HUES6 (cell line): ENCODE measurements at regions not wholly inside any gene's neighbourhood (a gene's known extent, or its start where the extent isn't known, plus 50 kb on each side); places are given as distances from the start of the nearest gene placed in this dataset.

Experiments
- H3K27ac ChIP-seq: 2 replicates; pipeline ENCODE4 v1.7.0; 2013; ENCODE audit warnings: low read depth, mild to moderate bottlenecking, low read length, inconsistent platforms
- H3K27me3 ChIP-seq: 2 replicates; pipeline ENCODE4 v1.6.1; 2013; ENCODE audit warnings: low read length; ENCODE audit not compliant: control insufficient read depth, insufficient read depth
- H3K36me3 ChIP-seq: 2 replicates; pipeline ENCODE4 v1.6.1; 2013; ENCODE audit warnings: low read length; ENCODE audit not compliant: control insufficient read depth, insufficient read depth
- H3K4me1 ChIP-seq: 2 replicates; pipeline ENCODE4 v1.6.1; 2013; ENCODE audit warnings: low read length; ENCODE audit not compliant: control insufficient read depth, insufficient read depth
- H3K4me3 ChIP-seq: 2 replicates; pipeline ENCODE4 v1.5.1; 2013; ENCODE audit warnings: low read depth, low read length
- H3K9ac ChIP-seq: one replicate; pipeline ENCODE4 v1.6.1; 2013; ENCODE audit warnings: mild to moderate bottlenecking, low read length
- H3K9me3 ChIP-seq: 2 replicates; pipeline ENCODE4 v1.6.1; 2013; ENCODE audit warnings: low read depth, low read length; ENCODE audit not compliant: control insufficient read depth, insufficient read depth

DNA sequence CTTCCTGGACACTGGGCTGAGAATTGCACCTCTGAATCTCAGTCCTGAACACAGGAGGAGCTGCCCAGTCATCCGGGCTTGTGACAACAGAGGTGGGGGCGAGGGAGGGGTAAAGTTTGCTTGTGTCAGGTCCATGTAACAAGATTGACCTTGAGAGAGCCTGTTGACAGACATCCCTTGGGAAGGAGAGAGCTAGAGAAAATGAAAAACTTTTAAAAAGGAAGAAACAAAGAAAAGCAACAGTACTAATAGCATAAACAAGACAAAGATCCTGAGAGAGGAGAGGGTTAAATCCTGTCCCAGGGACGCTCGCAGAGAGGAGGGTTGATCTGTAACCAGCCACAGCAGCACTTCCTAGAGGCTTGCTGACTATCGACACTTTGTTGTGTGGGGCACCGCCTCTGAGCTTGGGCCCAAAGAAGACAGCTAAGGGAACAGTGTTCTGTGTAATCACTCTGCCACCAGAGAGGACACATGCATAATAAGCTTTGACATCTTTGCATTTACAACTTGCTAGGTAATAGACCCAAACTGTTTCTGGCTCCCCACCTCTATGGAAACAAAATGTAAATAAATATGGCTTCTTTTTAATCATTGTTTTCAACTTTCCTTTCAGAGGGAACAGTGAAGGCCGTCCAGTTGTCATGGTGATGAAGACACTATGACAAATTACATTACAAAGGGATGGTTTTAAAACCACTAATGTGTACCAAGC is 363.7 kb downstream of the CSNK1G3 start:
- H3K4me3 ChIP-seq, result peak overlapping the region; percentile 42
- H3K9me3 ChIP-seq, result no peaks in the 10 kb centered on the region
- peaks cover 62% of the 10 kb centered on the region for H3K4me1 ChIP-seq
- no peaks in the 10 kb centered on the region for H3K36me3 ChIP-seq
- H3K27me3 ChIP-seq, result no peaks in the 10 kb centered on the region
- H3K9ac ChIP-seq, result peak overlapping the region; percentile 81
- peak overlapping the region; percentile 94 for H3K27ac ChIP-seq

DNA sequence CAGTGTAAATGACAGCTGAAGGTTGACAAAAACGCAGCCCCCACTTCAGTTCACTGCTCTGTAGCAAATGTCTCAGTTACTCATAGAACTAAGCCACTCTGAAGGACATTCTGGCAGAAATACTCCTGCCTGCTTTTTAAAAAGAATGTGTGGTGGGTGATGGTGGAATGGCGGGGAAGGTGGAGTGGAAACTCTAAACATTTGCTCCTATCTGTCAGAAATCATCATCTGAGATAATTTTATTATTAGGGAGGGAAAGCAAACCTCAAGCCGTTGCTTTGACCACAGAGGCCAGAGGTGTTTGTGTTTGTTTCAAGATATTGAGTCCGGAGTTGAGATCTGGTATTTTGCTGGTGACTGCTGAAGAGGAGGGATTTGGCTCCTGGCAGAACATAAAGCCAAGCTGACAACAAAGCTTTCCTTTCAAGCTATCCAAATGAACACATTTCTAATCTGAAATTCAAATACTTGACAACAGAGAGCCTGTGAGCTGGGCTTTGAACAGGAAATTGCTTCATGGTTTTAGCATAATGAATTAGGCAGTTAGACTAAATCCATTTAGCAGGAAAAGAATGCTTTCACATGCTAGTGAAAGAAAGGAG is 362.7 kb downstream of the CSNK1G3 start:
- Histone ChIP-seq H3K4me1 (peaks cover 62% of the 10 kb centered on the region), H3K9me3 (no peaks in the 10 kb centered on the region), H3K4me3 (peak overlapping the region; percentile 42), H3K9ac (peak overlapping the region; percentile 81), H3K27ac (peak overlapping the region; percentile 94), H3K27me3 (no peaks in the 10 kb centered on the region), H3K36me3 (no peaks in the 10 kb centered on the region)

- H3K36me3 ChIP-seq, result no peaks in the 10 kb centered on the region
- peaks cover 54% of the 10 kb centered on the region for H3K4me1 ChIP-seq
- H3K9me3 ChIP-seq, result no peaks in the 10 kb centered on the region
- no peak overlapping the region for H3K4me3 ChIP-seq
- H3K27me3 ChIP-seq, result no peaks in the 10 kb centered on the region
- H3K9ac ChIP-seq, result no peak overlapping the region
- peak overlapping the region; percentile 83 for H3K27ac ChIP-seq
Observed at GRCh38 chr5:123873846-123874245, 361.9 kb downstream of the CSNK1G3 start.

GRCh38 chr5:123871373-123871772 is 359.4 kb downstream of the CSNK1G3 start:
- Histone ChIP-seq H3K9ac (no peak overlapping the region), H3K4me1 (peaks cover 39% of the 10 kb centered on the region), H3K27me3 (no peaks in the 10 kb centered on the region), H3K36me3 (no peaks in the 10 kb centered on the region), H3K27ac (no peak overlapping the region), H3K4me3 (no peak overlapping the region), H3K9me3 (no peaks in the 10 kb centered on the region)

DNA sequence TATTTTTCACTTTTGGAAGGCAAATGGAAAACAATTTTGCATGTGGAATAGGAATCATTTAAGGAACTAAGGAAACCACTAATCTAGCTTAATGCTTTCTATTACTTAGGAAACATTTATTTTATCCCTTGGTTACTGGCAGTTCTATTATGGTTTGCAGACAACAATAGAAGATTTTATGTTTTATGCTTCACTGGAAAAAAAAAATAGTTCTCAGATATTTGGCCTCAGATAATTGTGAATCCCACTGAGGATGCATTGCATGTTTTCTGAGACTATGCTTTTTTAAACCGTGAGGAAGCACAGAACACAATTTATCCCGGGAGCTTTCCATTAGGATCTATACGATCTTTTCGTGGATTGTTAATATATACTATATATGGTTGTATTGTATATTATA is 356.9 kb downstream of the CSNK1G3 start:
- no peak overlapping the region for H3K9ac ChIP-seq
- no peaks in the 10 kb centered on the region for H3K9me3 ChIP-seq
- H3K36me3 ChIP-seq, result no peaks in the 10 kb centered on the region
- H3K27ac ChIP-seq, result no peak overlapping the region
- H3K27me3 ChIP-seq, result no peaks in the 10 kb centered on the region
- no peak overlapping the region for H3K4me3 ChIP-seq
- H3K4me1 ChIP-seq, result peaks cover 15% of the 10 kb centered on the region

- H3K9me3 ChIP-seq, result no peaks in the 10 kb centered on the region
- H3K4me1 ChIP-seq, result peaks cover 8% of the 10 kb centered on the region
- no peak overlapping the region for H3K27ac ChIP-seq
- no peaks in the 10 kb centered on the region for H3K27me3 ChIP-seq
- H3K36me3 ChIP-seq, result no peaks in the 10 kb centered on the region
- H3K4me3 ChIP-seq, result no peak overlapping the region
- H3K9ac ChIP-seq, result no peak overlapping the region
Observed at GRCh38 chr5:123868267-123868666, 356.3 kb downstream of the CSNK1G3 start.

GRCh38 chr5:123865641-123866040 is 353.7 kb downstream of the CSNK1G3 start:
- no peaks in the 10 kb centered on the region for H3K4me1 ChIP-seq
- no peak overlapping the region for H3K27ac ChIP-seq
- no peaks in the 10 kb centered on the region for H3K36me3 ChIP-seq
- H3K4me3 ChIP-seq, result no peak overlapping the region
- H3K9me3 ChIP-seq, result no peaks in the 10 kb centered on the region
- no peak overlapping the region for H3K9ac ChIP-seq
- no peaks in the 10 kb centered on the region for H3K27me3 ChIP-seq

- Histone ChIP-seq H3K9ac (no peak overlapping the region), H3K4me3 (no peak overlapping the region), H3K36me3 (no peaks in the 10 kb centered on the region)
Observed at GRCh38 chr5:123864578-123864977, 352.6 kb downstream of the CSNK1G3 start.

DNA sequence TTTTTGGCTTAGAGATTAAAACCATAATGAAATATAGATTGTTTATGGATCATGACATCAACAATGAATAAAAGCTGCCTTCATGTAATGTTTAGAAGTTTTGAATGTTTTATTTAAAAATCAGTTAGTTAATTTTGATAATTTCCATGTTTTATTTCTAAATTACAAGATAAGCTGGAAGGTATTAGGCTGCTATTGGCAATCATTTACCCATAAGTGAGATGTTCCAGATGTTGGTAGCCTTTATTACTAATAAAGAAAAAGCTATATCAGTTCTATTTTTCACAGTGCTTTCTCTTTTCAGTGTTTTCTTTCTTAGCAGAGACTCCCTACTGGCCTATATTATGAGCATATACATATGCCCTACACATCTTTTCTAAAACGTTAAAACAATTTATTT is 347.0 kb downstream of the CSNK1G3 start:
- no peaks in the 10 kb centered on the region for H3K9me3 ChIP-seq
- no peak overlapping the region for H3K4me3 ChIP-seq
- H3K27ac ChIP-seq, result no peak overlapping the region
- H3K36me3 ChIP-seq, result no peaks in the 10 kb centered on the region
- H3K9ac ChIP-seq, result no peak overlapping the region
- no peaks in the 10 kb centered on the region for H3K4me1 ChIP-seq
- H3K27me3 ChIP-seq, result no peaks in the 10 kb centered on the region

More at GRCh38 chr5:123864578-123864977, 352.6 kb downstream of the CSNK1G3 start:
- H3K27me3 ChIP-seq, result no peaks in the 10 kb centered on the region
- H3K9me3 ChIP-seq, result no peaks in the 10 kb centered on the region
- H3K27ac ChIP-seq, result no peak overlapping the region
- no peaks in the 10 kb centered on the region for H3K4me1 ChIP-seq

GRCh38 chr5:123856766-123857165 is 344.8 kb downstream of the CSNK1G3 start:
- Histone ChIP-seq H3K27me3 (no peaks in the 10 kb centered on the region), H3K9ac (no peak overlapping the region), H3K4me3 (no peak overlapping the region), H3K4me1 (no peaks in the 10 kb centered on the region), H3K9me3 (0 out of 2 replicates have a peak, but pooled peaks cover 2% of the 10 kb centered on the region), H3K27ac (no peak overlapping the region), H3K36me3 (no peaks in the 10 kb centered on the region)

GRCh38 chr5:123855609-123856008 is 343.6 kb downstream of the CSNK1G3 start:
- no peaks in the 10 kb centered on the region for H3K27me3 ChIP-seq
- no peak overlapping the region for H3K9ac ChIP-seq
- H3K36me3 ChIP-seq, result no peaks in the 10 kb centered on the region
- H3K27ac ChIP-seq, result no peak overlapping the region
- 0 out of 2 replicates have a peak, but pooled peaks cover 2% of the 10 kb centered on the region for H3K9me3 ChIP-seq
- H3K4me1 ChIP-seq, result no peaks in the 10 kb centered on the region
- no peak overlapping the region for H3K4me3 ChIP-seq
